H1 (cell line): ENCODE measurements at regions not wholly inside any gene's neighbourhood (a gene's known extent, or its start where the extent isn't known, plus 50 kb on each side); places are given as distances from the start of the nearest gene placed in this dataset.

ENCODE experiments used
- ATF2 ChIP-seq: IDR thresholded peaks from 2 replicates; pipeline ENCODE4 v1.6.1; 2012; ENCODE audit warnings: low read length, inconsistent platforms
- CHD1 ChIP-seq: IDR thresholded peaks from 2 replicates; pipeline ENCODE4 v1.6.1; 2012; ENCODE audit warnings: low read depth, low read length, improper control_type of control experiment
- CTCF ChIP-seq, 3 experiments: IDR thresholded peaks; 1 replicate in 2 of 3; 2 replicates in 1 of 3; pipeline versions ENCODE4 v1.5.1 to v1.6.1; 2011; ENCODE audit warnings: low read length in 3 of 3, mild to moderate bottlenecking in 3 of 3, inconsistent platforms in 2 of 3, low read depth in 1 of 3, moderate library complexity in 1 of 3; ENCODE audit not compliant: insufficient read depth in 1 of 3; ENCODE audit errors: control extremely low read depth in 1 of 3
- EP300 ChIP-seq, 2 experiments: IDR thresholded peaks; 1 replicate in 1 of 2; 2 replicates in 1 of 2; pipeline ENCODE4 v1.6.1; 2011 to 2012; ENCODE audit warnings: low read depth in 2 of 2, low read length in 2 of 2, mild to moderate bottlenecking in 2 of 2, borderline replicate concordance in 1 of 2, inconsistent platforms in 1 of 2, moderate library complexity in 1 of 2
- KDM5A ChIP-seq: fragments of 200-600 bp; IDR thresholded peaks from 2 replicates; pipeline ENCODE4 v1.7.1; 2012; ENCODE audit warnings: mild to moderate bottlenecking, low read length, inconsistent platforms, mixed read lengths
- MAFK ChIP-seq: IDR thresholded peaks from 2 replicates; pipeline ENCODE4 v1.6.1; 2012; ENCODE audit warnings: low read depth, mild to moderate bottlenecking, improper control_type of control experiment, low read length
- POLR2A ChIP-seq, 2 experiments: IDR thresholded peaks; 1 replicate in 1 of 2; 2 replicates in 1 of 2; pipeline ENCODE4 v1.6.1; 2011; ENCODE audit warnings: low read depth in 2 of 2, low read length in 2 of 2, mild to moderate bottlenecking in 2 of 2; ENCODE audit errors: control extremely low read depth in 1 of 2
- RFX5 ChIP-seq: IDR thresholded peaks from 2 replicates; pipeline ENCODE4 v1.6.1; 2011; ENCODE audit warnings: low read depth, low read length, improper control_type of control experiment, borderline replicate concordance
- RNF2 ChIP-seq: fragments of 200-900, 300-1000 bp; sonication (generic); IDR thresholded peaks from 2 replicates; pipeline ENCODE4 v1.7.1; 2016; ENCODE audit warnings: borderline replicate concordance, low read depth, mild to moderate bottlenecking, antibody characterized with exemption, low read length; ENCODE audit not compliant: poor library complexity, severe bottlenecking; ENCODE audit errors: missing control alignments
- SP1 ChIP-seq: IDR thresholded peaks from 2 replicates; pipeline ENCODE4 v1.6.1; 2011; ENCODE audit warnings: low read depth, low read length
- SP2 ChIP-seq: IDR thresholded peaks from 2 replicates; pipeline ENCODE4 v1.6.1; 2012; ENCODE audit warnings: mild to moderate bottlenecking, low read length, inconsistent platforms
- TBP ChIP-seq: IDR thresholded peaks from 2 replicates; pipeline ENCODE4 v1.6.1; 2011; ENCODE audit warnings: low read depth, low read length, improper control_type of control experiment
- TEAD4 ChIP-seq: IDR thresholded peaks from 2 replicates; pipeline ENCODE4 v1.6.1; 2012; ENCODE audit warnings: low read depth, low read length, inconsistent platforms, mixed read lengths
- YY1 ChIP-seq: IDR thresholded peaks from 2 replicates; pipeline ENCODE4 v1.6.1; 2011; ENCODE audit warnings: low read depth, mild to moderate bottlenecking, low read length

- TF ChIP-seq CTCF (IDR thresholded peaks at IDR 0.05; ENCODE audit: control extremely low read depth in 1 of 3, insufficient read depth in 1 of 3, low read depth in 1 of 3, low read length in 3 of 3) (no peak), KDM5A (no peak), POLR2A (IDR thresholded peaks at IDR 0.05; ENCODE audit: control extremely low read depth in 1 of 2, low read depth in 2 of 2, low read length in 2 of 2) (no peak), TEAD4 (no peak), TBP (no peak), YY1 (no peak), SP2 (no peak), RFX5 (no peak), SP1 (no peak), RNF2 (no peak), EP300 (IDR thresholded peaks at IDR 0.05; ENCODE audit: borderline replicate concordance in 1 of 2, low read depth in 2 of 2, low read length in 2 of 2) (no peak), ATF2 (no peak), CHD1 (no peak), MAFK (no peak)
Observed at GRCh38 chr4:45294464-45294863, 568.1 kb upstream of the GNPDA2 start.
